SK-N-SH treated with all-trans-retinoic acid at 6 μM for 48 hours (cell line): ENCODE measurements at regions not wholly inside any gene's neighbourhood (a gene's known extent, or its start where the extent isn't known, plus 50 kb on each side); places are given as distances from the start of the nearest gene placed in this dataset.

Source experiments
- ATAC-seq: fragments of 200-7000 bp; cut with Tn5 transposase; 3 replicates; pipeline ENCODE4 v1.9.1; 2020; ENCODE audit warnings: mild to moderate bottlenecking, moderate library complexity
- ARNTL ChIP-seq: fragments of 450-650 bp; formaldehyde crosslinking; IDR thresholded peaks from 2 replicates; pipeline ENCODE4 v1.5.0; 2020; ENCODE audit warnings: low read depth, mild to moderate bottlenecking, moderate library complexity, borderline replicate concordance
- BACH2 ChIP-seq: fragments of 250-450 bp; sonication (Bioruptor Pico); IDR thresholded peaks from 2 replicates; pipeline ENCODE4 v1.9.0; 2021; ENCODE audit warnings: mild to moderate bottlenecking, borderline replicate concordance
- CSRNP3 ChIP-seq: fragments of 250-450 bp; sonication (Bioruptor Pico); IDR thresholded peaks from 2 replicates; pipeline ENCODE4 v1.5.1; 2021; ENCODE audit warnings: mild to moderate bottlenecking, moderate library complexity
- ESRRG ChIP-seq: fragments of 250-450 bp; sonication (Bioruptor Pico); IDR thresholded peaks from 2 replicates; pipeline ENCODE4 v1.6.1; 2021; ENCODE audit warnings: mild to moderate bottlenecking
- ISL1 ChIP-seq: fragments of 250-450 bp; sonication (Bioruptor Pico); IDR thresholded peaks from 2 replicates; pipeline ENCODE4 v2.1.2; 2022; ENCODE audit warnings: mild to moderate bottlenecking, moderate library complexity
- OSR1 ChIP-seq: fragments of 250-450 bp; sonication (Bioruptor Pico); IDR thresholded peaks from 2 replicates; pipeline ENCODE4 v1.8.0; 2022; ENCODE audit warnings: moderate library complexity, mild to moderate bottlenecking, inconsistent platforms
- PATZ1 ChIP-seq: fragments of 250-450 bp; sonication (Bioruptor Pico); IDR thresholded peaks from 2 replicates; pipeline ENCODE4 v1.8.0; 2020; ENCODE audit warnings: mild to moderate bottlenecking, moderate library complexity, borderline replicate concordance
- POU6F1 ChIP-seq: fragments of 250-450 bp; sonication (Bioruptor Pico); IDR thresholded peaks from 2 replicates; pipeline ENCODE4 v1.8.0; 2021; ENCODE audit warnings: low read depth, mild to moderate bottlenecking, moderate library complexity, borderline replicate concordance
- RARB ChIP-seq: fragments of 250-450 bp; sonication (Bioruptor Pico); IDR thresholded peaks from 2 replicates; pipeline ENCODE4 v1.8.0; 2021; ENCODE audit warnings: mild to moderate bottlenecking, moderate library complexity
- TCF4 ChIP-seq: fragments of 250-450 bp; sonication (Bioruptor Pico); IDR thresholded peaks from 2 replicates; pipeline ENCODE4 v1.8.0; 2021; ENCODE audit warnings: mild to moderate bottlenecking, moderate library complexity, borderline replicate concordance
- TSHZ2 ChIP-seq: fragments of 250-450 bp; sonication (Bioruptor Pico); IDR thresholded peaks from 2 replicates; pipeline ENCODE4 v1.5.0; 2020; ENCODE audit warnings: mild to moderate bottlenecking, moderate library complexity
- ZC3H10 ChIP-seq: fragments of 250-450 bp; sonication (Bioruptor Pico); IDR thresholded peaks from 2 replicates; pipeline ENCODE4 v1.5.1; 2021; ENCODE audit warnings: mild to moderate bottlenecking, moderate library complexity
- ZFP3 ChIP-seq: fragments of 250-450 bp; sonication (Bioruptor Pico); IDR thresholded peaks from 2 replicates; pipeline ENCODE4 v1.5.0; 2020; ENCODE audit warnings: mild to moderate bottlenecking, moderate library complexity
- ZFP30 ChIP-seq: fragments of 450-650 bp; formaldehyde crosslinking; IDR thresholded peaks from 2 replicates; pipeline ENCODE4 v1.5.0; 2022; ENCODE audit warnings: mild to moderate bottlenecking, moderate library complexity
- ZNF565 ChIP-seq: fragments of 450-650 bp; formaldehyde crosslinking; conservative IDR thresholded peaks from 2 replicates; pipeline ENCODE4 v1.5.0; 2020; ENCODE audit warnings: low read depth, mild to moderate bottlenecking, moderate library complexity
- ZNF70 ChIP-seq: fragments of 450-650 bp; formaldehyde crosslinking; IDR thresholded peaks from 2 replicates; pipeline ENCODE4 v1.5.0; 2020; ENCODE audit warnings: mild to moderate bottlenecking, moderate library complexity
- ZNF8 ChIP-seq: fragments of 450-650 bp; formaldehyde crosslinking; IDR thresholded peaks from 2 replicates; pipeline ENCODE4 v1.5.0; 2020; ENCODE audit warnings: mild to moderate bottlenecking, moderate library complexity

- no peak for TF ChIP-seq ZNF565 (CRISPR knock-in tag)
- TF ChIP-seq ZNF70 (CRISPR knock-in tag) = no peak
- no peak for TF ChIP-seq ISL1 (CRISPR knock-in tag)
- TF ChIP-seq POU6F1 (CRISPR knock-in tag) = no peak
- TF ChIP-seq RARB (CRISPR knock-in tag) = no peak
- no peak for TF ChIP-seq TSHZ2 (CRISPR knock-in tag)
- TF ChIP-seq BACH2 (CRISPR knock-in tag) = no peak
- no peak for TF ChIP-seq PATZ1 (CRISPR knock-in tag)
- TF ChIP-seq ZC3H10 (CRISPR knock-in tag) = no peak
- TF ChIP-seq OSR1 (CRISPR knock-in tag) = no peak
- TF ChIP-seq ZFP3 (CRISPR knock-in tag) = no peak
- no peak for ATAC-seq
Measured at GRCh38 chr10:61325223-61325960, 127.8 kb downstream of the TMEM26 start.

- no peak for TF ChIP-seq ESRRG
- no peak for TF ChIP-seq ZFP30 (CRISPR knock-in tag)
- no peak for TF ChIP-seq ARNTL (CRISPR knock-in tag)
- no peak for TF ChIP-seq BACH2 (CRISPR knock-in tag)
- no peak for ATAC-seq
Measured at GRCh38 chr10:61323726-61324125, 129.5 kb downstream of the TMEM26 start.

- TF ChIP-seq ZNF8 (CRISPR knock-in tag) = no peak
- TF ChIP-seq ARNTL (CRISPR knock-in tag) = no peak
- TF ChIP-seq TCF4 = no peak
- TF ChIP-seq ESRRG = no peak
- no peak for TF ChIP-seq ZC3H10 (CRISPR knock-in tag)
- no peak for TF ChIP-seq RARB (CRISPR knock-in tag)
- no peak for TF ChIP-seq CSRNP3 (CRISPR knock-in tag)
- TF ChIP-seq ZFP3 (CRISPR knock-in tag) = no peak
- TF ChIP-seq OSR1 (CRISPR knock-in tag) = no peak
- TF ChIP-seq ZNF70 (CRISPR knock-in tag) = no peak
- TF ChIP-seq PATZ1 (CRISPR knock-in tag) = no peak
- no peak for TF ChIP-seq POU6F1 (CRISPR knock-in tag)
- no peak for TF ChIP-seq ZNF565 (CRISPR knock-in tag)
- no peak for ATAC-seq
Measured at GRCh38 chr10:61321041-61321857, 131.9 kb downstream of the TMEM26 start.
